WERI-Rb-1 (cell line): ENCODE measurements at regions not wholly inside any gene's neighbourhood (a gene's known extent, or its start where the extent isn't known, plus 50 kb on each side); places are given as distances from the start of the nearest gene placed in this dataset.

Source experiments
- DNase-seq: peaks from one replicate; pipeline ENCODE4 v3.0.0-alpha.2; 2020
- H3K27ac ChIP-seq: fragments of 250-450 bp; sonication (Bioruptor Pico); 2 replicates; pipeline ENCODE4 v1.5.1; 2020; ENCODE audit warnings: mild to moderate bottlenecking, moderate library complexity
- H3K27me3 ChIP-seq: fragments of 250-450 bp; sonication (Bioruptor Pico); 2 replicates; pipeline ENCODE4 v1.5.1; 2021; ENCODE audit warnings: mild to moderate bottlenecking, low read depth, moderate library complexity; ENCODE audit not compliant: insufficient read depth, severe bottlenecking
- H3K36me3 ChIP-seq: fragments of 250-450 bp; sonication (Bioruptor Pico); 2 replicates; pipeline ENCODE4 v1.5.1; 2020; ENCODE audit warnings: mild to moderate bottlenecking, moderate library complexity
- H3K4me3 ChIP-seq: 2 replicates; pipeline ENCODE4 v1.5.1; 2011; ENCODE audit warnings: low read depth, mild to moderate bottlenecking, control low read depth, low read length
- H3K9me3 ChIP-seq: fragments of 250-450 bp; sonication (Bioruptor Pico); 2 replicates; pipeline ENCODE4 v1.5.1; 2021; ENCODE audit warnings: mild to moderate bottlenecking, moderate library complexity; ENCODE audit not compliant: severe bottlenecking
- CTCF ChIP-seq: IDR thresholded peaks from 2 replicates; pipeline ENCODE4 v1.5.1; 2011; ENCODE audit warnings: low read depth, mild to moderate bottlenecking, control low read depth, inconsistent platforms, low read length

- no peak for DNase-seq
- no peak overlapping the region for H3K27ac ChIP-seq
- H3K4me3 ChIP-seq, result no peak overlapping the region
- no peaks in the 10 kb centered on the region for H3K36me3 ChIP-seq
- no peaks in the 10 kb centered on the region for H3K27me3 ChIP-seq
- peaks cover under 1% of the 10 kb centered on the region for H3K9me3 ChIP-seq
- no peak for TF ChIP-seq CTCF
Observed at GRCh38 chr12:71297930-71298329, 140.1 kb upstream of the TSPAN8 start.

- no peaks in the 10 kb centered on the region for H3K27me3 ChIP-seq
- no peak overlapping the region for H3K27ac ChIP-seq
- TF ChIP-seq CTCF, result no peak
- no peak for DNase-seq
- no peaks in the 10 kb centered on the region for H3K36me3 ChIP-seq
- H3K4me3 ChIP-seq, result no peak overlapping the region
- H3K9me3 ChIP-seq, result peaks cover 17% of the 10 kb centered on the region
Observed at GRCh38 chr12:71295953-71296352, 138.2 kb upstream of the TSPAN8 start.

- no peak for TF ChIP-seq CTCF
- Histone ChIP-seq H3K36me3 (no peaks in the 10 kb centered on the region), H3K27ac (no peak overlapping the region), H3K4me3 (no peak overlapping the region), H3K27me3 (no peaks in the 10 kb centered on the region), H3K9me3 (peaks cover 18% of the 10 kb centered on the region)
- DNase-seq, result no peak
Observed at GRCh38 chr12:71291746-71292145, 133.9 kb upstream of the TSPAN8 start.

- Histone ChIP-seq H3K27me3 (no peaks in the 10 kb centered on the region), H3K36me3 (no peaks in the 10 kb centered on the region), H3K27ac (no peak overlapping the region), H3K9me3 (no peaks in the 10 kb centered on the region), H3K4me3 (no peak overlapping the region)
- DNase-seq, result no peak
- TF ChIP-seq CTCF, result no peak
Observed at GRCh38 chr12:71283883-71284282, 126.1 kb upstream of the TSPAN8 start.

- Histone ChIP-seq H3K9me3 (no peaks in the 10 kb centered on the region), H3K36me3 (no peaks in the 10 kb centered on the region), H3K27me3 (no peaks in the 10 kb centered on the region), H3K4me3 (no peak overlapping the region), H3K27ac (no peak overlapping the region)
- no peak for TF ChIP-seq CTCF
- DNase-seq, result no peak
Observed at GRCh38 chr12:71282925-71283324, 125.1 kb upstream of the TSPAN8 start.

GRCh38 chr12:71282020-71282419 lies 124.2 kb upstream of the TSPAN8 start:
- DNase-seq, result no peak
- TF ChIP-seq CTCF, result no peak
- H3K36me3 ChIP-seq, result no peaks in the 10 kb centered on the region
- no peaks in the 10 kb centered on the region for H3K27me3 ChIP-seq
- no peaks in the 10 kb centered on the region for H3K9me3 ChIP-seq
- no peak overlapping the region for H3K4me3 ChIP-seq
- H3K27ac ChIP-seq, result no peak overlapping the region
